Pons (tissue), 1 donor: ENCODE measurements at regions not wholly inside any gene's neighbourhood (a gene's known extent, or its start where the extent isn't known, plus 50 kb on each side); places are given as distances from the start of the nearest gene placed in this dataset.

Source experiments
- DNase-seq: peaks from one replicate; pipeline ENCODE4 v3.0.0-alpha.2; 2016; ENCODE audit warnings: low spot score

DNA sequence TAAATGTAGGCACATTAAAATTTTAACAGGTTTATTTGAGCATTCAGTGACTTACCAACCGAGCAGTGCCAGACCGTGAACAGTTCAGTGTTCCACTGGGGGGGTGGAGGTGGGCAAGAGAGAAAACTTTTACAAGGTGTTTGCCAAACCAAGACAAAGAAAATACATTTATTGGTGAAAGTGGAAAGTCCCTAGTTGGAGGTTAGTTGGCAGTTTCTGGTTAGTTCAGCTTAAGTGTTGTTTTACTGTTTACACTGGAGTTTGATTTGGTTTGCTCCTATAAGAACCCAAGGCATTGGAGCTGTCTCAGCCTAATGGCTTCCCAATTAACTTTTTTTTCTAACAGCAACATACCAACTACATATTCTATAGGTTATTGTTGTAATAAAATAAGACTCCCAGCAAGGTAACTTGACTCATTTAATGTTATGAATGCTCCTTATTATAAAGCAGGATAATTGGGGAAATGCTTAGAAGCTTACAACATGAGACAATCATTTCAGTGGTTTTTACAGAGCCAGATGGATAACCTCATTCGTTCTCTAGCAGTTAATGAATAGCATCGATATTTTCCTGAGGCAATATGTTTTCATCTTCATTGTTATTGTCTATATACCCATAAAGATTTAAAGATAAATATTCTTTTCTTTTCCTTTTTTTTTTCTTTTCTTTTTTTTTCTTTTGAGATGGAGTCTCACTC, 115.8 kb downstream of the ETNK1 start:
- no peak for DNase-seq

DNA sequence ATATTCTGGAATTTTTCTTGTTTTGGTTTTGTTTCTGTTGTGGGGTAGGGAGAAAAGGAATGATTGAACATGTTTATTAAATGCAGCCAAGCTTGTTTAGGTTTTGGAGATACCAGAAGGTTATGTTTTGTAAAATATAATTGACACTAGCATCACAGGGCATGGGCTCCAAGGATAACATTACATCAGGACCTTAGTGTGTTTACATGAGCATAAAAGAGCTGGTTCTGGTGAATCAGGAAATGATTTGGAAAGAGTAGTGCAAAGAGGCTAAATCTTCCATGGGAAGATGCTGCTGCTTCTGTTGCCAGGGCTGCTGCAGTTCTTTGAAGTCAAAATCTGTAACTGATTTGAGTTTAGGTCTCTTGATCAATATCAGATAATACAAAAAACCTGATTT, 118.7 kb downstream of the ETNK1 start:
- DNase-seq: no peak

DNA sequence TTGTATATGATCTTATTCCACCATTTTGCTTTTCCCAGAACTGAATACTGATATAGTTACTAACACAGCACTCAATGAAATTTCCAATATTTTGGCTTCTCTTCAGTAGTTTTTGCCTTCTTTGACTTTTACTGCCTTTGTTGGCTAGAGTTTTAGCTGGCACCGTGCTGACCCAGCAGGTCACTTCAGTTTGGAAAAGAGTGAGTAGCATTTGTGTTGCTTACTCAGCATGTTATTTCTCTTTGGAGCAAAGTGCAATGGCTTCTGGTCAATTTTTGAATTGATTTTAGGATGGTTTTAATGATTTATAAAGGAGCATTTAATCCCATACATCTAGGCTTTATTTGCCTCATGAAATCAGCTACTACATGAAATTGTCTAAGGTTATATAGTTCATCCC, 119.2 kb downstream of the ETNK1 start:
- DNase-seq: no peak

DNA sequence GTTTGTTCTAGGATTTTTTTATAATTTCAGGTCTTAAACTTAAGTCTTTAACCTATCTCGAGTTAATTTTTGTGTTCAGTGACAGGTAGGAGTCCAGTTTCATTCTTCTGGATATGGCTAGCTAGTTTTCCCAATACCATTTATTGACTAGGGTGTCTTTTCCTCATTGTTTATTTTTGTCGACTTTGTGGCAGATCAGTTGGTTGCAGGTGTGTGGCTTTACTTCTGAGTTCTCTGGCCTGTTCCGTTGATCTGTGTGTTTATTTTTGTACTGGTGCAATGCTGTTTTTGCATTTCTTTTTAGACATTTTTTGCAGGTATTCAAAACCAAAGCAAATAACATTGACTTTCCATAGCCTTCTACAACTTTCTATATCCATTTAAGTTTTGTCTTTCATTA, 121.7 kb downstream of the ETNK1 start:
- no peak for DNase-seq

DNA sequence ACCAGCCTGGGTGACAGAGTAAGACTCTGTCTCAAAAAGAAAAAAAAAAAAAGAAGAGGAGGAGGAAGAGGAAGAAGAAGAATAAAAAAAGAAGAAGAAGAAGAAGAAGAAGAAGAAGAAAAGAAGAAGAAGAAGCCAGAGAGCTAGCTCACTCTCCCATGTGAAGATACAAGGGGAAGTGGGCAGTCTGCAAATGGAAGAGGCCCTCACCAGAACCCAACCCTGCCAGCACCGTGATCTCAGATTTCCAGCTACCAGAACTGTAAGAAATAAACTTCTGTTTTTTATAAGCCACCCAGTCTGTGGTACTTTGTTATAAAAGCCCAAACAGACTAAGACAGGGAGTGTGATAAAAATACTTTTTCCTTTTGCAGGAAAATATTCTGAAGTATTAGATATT, 130.7 kb downstream of the ETNK1 start:
- no peak for DNase-seq

DNA sequence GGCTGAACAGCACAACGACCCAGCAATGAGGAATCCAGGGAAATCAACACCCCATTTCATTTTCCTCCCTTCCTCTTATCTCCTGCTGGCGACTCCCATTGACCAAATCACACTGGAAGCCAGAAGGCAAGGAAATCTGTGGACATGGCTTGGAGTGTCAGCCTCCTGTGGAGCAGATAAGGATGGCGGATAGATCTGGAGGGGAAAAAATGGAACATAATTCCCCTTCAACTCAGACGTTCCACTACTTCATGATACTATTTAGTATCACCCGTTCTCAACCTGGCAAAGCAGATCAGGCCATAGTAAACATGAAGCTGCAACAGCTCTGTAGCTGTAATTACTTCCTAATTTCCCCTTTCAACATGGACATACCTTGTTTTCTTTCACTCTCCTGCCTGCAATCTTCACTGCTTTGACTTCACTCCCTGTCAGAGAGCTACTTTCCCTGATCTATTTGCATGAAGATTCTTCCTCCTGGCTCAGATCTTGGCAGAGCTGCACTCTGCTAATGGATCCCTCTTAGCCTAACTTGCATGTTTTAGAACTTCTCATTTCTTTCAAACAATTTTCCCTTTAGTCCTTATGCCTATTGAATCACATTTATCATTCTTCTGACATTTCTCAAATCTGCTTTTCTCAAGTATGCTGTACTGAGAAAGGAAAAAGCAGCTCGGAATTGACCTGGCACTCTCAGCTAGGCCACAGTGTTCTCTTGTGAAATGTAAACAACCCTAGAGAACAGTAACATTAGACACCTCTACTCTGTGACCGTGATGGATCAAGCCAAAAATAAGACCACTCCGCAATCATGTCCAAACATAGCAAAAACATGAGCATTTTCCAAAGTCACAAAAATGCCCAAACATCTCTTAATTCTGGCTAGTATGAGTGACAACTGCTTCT, 135.1 kb downstream of the ETNK1 start:
- DNase-seq: no peak

DNA sequence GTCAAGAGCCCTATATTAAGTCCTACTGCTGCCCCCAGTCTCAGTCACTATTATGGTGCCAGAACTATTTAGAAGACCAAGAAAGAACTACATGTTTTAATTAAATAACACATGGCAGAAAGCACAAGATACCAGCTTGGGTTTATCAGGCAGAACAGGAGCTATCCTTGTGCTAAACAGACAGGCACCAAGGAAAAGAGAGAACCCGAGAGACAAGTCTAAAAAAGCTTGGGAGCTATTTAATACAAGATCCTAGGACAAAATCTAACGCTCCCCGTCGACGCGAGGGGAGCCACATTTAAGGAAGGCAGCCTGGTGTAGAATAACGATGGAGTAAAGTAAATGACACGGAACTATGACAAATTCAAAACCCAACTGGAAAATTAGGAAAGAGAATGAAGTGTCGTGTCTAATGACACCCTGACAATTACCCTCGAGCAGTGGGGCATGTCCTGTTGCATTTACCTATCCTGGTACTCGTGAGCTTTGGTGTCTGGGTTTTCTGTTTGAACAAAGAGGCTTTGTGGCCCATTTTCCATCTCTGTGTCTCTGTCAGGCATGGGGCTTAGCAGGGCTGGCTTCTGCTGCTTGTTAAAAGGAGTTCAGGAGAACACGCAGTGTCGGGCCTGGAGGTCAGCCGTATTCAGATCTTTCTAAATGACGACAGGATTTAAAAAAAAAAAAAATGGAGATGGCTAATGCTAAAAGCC, 140.6 kb downstream of the ETNK1 start:
- DNase-seq: no peak

DNA sequence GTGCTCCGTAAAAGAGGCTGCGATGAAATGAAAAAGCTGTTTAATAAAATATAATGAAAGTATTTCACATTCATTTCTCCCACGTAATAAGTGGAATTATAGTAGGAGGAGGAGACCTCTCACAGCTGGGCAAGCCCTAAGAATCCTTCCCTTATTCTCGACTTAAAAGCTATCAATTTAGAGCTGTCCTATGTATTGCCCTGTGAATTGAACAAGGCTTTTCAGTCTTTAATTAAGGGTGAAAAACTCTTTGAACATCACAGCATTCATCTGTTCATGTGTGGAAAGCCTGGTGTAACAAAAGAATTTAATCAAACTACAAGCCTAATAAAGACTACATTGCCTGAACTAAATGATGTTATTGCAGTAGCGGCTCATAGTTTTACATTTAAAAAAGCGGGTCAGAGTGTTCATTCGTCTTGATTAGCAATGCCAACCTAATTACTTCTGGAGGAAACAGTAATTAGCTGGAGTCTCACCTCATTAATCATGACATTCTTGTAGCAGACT, 142.0 kb downstream of the ETNK1 start:
- DNase-seq: no peak

DNA sequence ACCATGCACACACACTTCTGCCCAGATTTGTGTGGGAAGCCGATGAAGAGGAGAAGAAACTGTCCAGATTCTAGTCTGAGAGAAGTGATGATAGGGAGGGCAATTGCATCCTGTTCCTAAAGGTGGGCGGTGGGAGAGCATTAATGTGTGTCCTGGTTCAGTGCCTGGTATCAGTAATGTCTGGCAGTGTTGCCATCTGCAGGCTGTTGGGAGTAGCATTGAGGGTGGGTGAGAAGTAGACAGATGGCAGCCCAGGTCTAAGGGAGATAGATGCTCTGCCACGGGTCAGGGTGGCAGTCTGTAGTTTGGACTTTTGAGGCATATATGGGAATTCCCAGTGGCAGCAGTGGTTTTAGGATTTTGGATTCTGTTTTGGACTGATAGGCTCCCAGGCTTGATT, 156.4 kb downstream of the ETNK1 start:
- DNase-seq: no peak

DNA sequence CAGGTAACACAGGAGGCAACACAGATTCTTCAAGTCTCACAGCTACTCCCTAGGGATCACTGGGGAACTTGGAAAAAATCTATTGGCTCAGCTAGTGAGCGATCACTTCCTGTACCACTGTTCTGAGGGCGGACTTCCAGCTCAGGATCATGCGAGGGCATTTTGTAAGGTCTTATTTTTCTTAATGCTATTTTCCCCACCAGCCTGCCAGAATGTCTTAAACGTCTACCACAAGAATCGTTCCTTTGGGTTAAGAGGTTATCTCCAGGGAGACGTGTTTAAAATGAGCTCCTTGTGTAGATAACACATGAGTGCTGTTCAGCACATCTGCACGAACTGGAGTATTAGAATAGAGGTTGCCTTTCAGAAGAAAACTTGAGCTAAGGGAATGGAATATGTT, 162.6 kb downstream of the ETNK1 start:
- DNase-seq: no peak

DNA sequence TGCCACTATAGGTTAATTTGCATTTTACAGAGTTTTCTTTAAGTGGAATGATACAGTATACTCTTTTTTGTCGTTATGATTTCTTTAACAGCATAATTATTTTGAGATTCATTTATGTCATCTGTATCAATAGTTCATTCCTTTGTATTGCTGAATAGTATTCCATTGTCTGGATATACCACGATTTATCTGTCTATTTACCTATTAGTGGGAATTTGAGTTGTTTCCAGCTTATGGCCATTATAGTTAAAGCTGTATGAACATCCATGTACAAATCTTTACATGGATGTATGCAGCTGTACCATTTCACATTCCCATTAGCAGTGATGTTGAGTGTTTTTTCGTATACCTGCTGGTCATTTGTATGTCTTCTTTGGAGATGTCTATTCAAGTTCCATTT, 163.9 kb downstream of the ETNK1 start:
- DNase-seq: no peak

DNA sequence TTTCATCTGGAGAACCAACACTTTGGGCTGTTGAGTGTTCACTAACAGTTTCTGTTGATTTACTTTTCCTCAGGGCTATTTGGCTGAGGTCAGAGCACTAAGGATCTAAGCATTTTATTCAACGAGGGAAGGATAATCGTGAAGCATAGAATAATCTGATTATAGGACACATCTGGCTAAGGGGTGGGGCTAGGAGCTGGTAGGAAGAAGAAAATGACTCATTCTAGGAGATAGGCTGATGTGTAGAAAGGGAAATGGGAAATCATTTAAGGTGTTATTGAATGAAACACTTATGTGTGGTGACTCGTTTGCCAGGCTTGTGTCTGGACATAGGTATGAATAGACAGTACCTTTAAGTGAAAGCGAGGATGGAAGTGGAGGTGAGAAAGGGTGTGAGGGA, 167.2 kb downstream of the ETNK1 start:
- DNase-seq: no peak

DNA sequence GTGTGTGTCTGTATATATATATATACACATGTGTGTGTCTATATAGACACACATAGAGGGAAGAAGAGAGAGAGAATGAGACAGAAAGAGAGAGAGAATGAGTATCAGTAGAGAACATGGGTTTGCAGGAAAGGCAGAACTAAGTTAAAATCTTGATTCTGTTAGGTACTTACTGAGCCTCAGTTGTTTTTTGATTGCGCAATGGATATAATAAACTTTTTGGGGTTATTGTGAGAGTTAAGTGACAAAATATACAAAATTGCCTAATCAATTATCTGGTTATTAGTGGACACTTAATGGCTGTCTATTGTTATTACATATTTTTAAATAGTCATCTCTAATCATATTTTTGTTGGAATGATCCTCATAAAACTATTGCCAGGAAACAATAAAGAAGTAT, 169.0 kb downstream of the ETNK1 start:
- no peak for DNase-seq

DNA sequence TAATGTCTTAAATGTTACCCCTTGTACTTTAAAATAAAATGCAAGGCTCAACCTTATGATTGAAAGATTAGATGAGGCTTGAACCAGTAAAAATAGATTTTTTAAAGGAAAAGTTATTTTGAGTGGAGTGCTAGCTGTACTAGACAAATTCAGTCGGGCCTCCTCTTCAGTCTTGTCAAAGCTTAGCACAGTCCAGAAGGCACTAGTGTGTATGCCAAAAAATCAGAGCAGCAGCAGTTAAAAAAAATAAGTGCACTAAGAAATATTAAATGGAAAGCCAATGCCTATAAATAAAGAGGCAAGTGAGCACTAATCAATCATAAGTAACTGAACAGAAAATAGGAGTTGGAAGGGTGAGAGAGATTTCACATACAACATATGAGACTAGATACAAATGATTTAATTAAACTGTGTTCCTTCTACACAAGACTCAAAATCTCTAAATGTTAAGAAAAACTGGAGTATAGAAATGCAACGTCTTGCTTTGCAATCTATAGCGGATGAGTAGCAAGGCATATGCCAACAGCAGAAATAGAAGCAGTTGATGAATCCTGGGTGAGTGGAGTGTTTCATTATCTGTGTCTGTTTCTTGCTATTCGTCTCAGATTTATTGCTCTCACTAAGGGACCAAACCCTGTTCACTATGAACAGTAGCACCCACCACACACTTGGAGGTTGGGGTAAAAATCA, 172.1 kb downstream of the ETNK1 start:
- DNase-seq: no peak

DNA sequence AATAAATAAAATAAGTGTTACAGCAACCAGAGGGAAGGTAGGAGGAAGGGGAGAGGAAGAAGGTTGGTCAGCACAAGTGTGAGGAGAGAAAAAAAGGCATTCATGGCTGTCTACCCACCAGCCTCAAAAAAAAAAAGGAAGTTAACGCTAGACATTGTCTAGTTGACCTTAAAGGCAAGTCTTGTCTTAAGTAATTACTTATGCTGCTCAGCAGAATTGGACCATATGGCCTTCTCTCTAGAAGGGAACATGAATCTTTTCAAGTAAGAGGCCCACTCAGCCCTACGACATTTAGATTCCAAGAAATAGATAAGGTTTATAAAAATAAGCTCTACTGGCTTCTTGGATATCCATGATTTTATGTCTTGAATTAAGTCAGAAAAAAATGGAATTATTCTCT, 172.7 kb downstream of the ETNK1 start:
- peak; percentile 22 for DNase-seq

DNA sequence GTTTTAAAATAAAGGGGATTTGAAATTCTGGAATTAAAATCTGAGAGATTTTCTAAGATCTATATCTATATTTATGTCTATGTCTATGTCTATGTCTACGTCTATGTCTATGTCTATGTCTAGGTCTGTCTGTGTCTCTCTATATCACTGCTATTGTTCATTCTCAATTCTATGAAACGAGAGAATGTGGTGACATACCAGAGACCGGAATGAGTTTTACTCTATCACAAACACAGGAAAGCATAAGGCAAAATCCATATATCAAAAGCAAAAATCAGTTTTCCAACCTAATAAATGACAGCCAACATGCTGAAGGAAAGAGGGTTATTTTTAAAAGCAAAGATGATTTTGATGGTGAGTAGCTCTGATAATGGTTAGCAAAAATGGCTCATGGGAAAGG, 173.1 kb downstream of the ETNK1 start:
- no peak for DNase-seq

DNA sequence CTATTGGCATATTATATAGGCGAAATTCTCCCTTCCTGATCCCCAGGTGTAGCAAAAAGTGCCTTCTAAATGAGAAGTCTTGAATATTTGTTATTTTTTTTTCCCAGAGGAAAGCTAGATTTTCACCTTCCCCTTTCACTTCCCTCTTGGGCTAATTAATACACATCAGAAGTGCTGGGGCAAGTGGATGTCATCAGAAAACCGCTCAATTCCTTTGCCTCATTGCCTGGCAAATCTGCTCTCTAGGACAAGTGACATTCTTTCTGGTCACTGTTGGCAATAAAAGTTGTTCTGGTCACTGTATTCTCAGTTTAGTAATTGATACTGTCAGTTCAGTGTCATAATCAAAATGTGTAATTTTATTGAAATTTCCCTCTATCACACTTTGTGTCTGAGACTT, 174.5 kb downstream of the ETNK1 start:
- DNase-seq: peak; percentile 19

DNA sequence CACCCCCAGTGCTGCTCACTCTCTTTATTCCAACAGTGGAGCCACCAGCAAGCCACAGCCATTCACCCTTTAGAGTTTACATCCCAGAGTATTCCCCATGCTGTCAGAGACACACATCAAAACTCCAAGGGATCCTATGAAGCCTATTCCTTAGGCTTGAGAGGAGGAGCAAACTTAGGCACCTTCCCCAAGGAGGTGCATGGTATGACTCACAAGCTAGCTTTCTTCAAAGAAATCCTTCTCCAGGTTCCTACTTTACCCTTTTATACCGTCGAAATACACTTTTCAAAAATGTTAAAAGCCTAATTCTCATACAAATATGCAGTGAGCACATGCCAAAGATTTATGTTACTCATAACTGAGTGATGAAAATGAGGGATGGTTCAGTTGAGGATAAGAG, 175.4 kb downstream of the ETNK1 start:
- no peak for DNase-seq

DNA sequence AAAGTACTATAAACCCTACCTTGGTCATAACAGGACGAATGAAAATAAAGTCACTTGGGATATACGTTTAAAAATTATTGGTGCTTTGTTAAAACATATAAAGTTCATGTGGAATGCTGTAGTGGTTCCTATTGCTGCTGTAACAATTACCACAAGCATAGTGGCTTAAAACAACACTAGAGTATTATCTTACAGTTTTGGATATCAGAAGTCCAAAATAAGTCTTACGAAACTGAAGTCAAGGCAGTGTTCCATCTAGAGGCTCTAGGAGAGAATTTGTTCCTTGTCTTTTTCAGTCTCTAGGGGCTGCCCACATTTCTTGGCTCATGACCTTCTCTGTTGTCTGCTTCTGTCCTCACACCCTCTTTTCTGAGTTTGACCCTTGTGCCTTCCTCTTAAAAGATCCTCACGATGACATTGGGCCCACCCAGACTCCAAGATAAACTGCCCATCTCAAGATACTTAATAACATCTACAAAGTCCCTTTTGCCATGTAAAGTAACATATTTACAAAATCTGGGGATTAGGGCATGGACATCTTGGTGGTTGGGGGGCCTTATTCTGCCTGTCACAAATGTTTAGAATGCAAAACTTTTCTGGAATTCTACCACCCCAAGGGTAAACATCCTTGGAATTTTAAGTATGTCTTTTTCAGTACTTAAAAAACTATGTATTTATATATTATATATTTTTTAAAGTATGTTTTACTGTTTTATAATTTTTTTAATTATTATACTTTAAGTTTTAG, 178.1 kb downstream of the ETNK1 start:
- no peak for DNase-seq

DNA sequence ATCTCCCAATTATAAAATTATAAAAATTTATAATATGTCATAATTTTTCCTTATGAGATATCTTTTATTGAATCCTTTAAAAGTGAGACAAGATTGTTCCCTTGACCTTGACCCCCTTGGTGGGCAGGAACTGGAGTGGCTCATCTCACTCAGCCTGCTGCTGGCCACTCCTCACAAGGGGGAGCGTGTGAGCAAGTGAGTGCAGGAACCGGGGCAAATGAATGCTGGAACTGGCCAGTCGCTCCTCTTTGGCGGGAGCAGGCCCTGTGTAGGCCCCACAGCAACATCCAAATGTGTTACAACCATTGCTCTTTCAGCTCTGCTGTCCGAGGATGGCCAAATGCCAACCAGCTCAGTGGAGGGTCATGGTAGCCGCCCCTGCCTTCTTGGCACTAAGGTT, 178.8 kb downstream of the ETNK1 start:
- DNase-seq: no peak

DNA sequence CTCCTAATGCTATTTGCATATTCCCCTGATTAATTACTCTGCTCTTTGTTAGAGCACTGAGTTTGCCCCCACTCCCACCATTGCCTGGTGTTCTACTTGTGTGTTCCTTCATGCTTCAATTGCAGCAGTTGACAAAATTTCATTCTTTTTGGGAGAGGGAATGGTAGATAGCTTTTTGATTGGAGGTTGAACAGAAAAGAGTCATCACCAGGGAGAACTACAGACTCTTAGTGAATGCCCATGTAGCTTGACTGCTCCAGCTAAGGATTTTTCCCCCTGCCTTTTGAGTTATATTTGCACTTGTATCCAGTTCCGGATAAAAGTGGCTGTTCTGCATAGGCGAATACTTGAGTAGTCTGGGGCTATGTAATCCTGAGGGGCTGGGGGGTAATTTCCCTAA, 183.9 kb downstream of the ETNK1 start:
- no peak for DNase-seq
